HL-60 (cell line): ENCODE measurements at regions not wholly inside any gene's neighbourhood (a gene's known extent, or its start where the extent isn't known, plus 50 kb on each side); places are given as distances from the start of the nearest gene placed in this dataset.

Experiments used
- CTCF ChIP-seq: IDR thresholded peaks from one replicate; pipeline ENCODE4 v1.5.1; 2011; ENCODE audit warnings: low read length, control low read depth, inconsistent platforms; ENCODE audit not compliant: insufficient read depth
- POLR2AphosphoS5 ChIP-seq: IDR thresholded peaks from 2 replicates; pipeline ENCODE4 v1.6.1; 2012; ENCODE audit warnings: low read depth

GRCh38 chr3:189118896-189119295 is 52.9 kb upstream of the TPRG1 start:
- TF ChIP-seq CTCF (no peak), POLR2AphosphoS5 (no peak)
